VCaP (cell line): ENCODE measurements at regions not wholly inside any gene's neighbourhood (a gene's known extent, or its start where the extent isn't known, plus 50 kb on each side); places are given as distances from the start of the nearest gene placed in this dataset.

Source experiments
- H3K27ac ChIP-seq: fragments of 450-650 bp; 2 replicates; pipeline ENCODE4 v1.5.1; 2017
- CTCF ChIP-seq: fragments of 450-650 bp; conservative IDR thresholded peaks from 2 replicates; pipeline ENCODE4 v1.5.1; 2017; ENCODE audit warnings: mild to moderate bottlenecking, moderate library complexity

- no peak overlapping the region for H3K27ac ChIP-seq
- TF ChIP-seq CTCF, result no peak
These were observed 191.1 kb downstream of the GRIN2B start for GRCh38 chr12:13790317-13790716.

- no peak for TF ChIP-seq CTCF
These were observed 192.8 kb downstream of the GRIN2B start for GRCh38 chr12:13788626-13789025.

GRCh38 chr12:13786646-13787045 lies 194.8 kb downstream of the GRIN2B start:
- no peak overlapping the region for H3K27ac ChIP-seq
- no peak for TF ChIP-seq CTCF

More at GRCh38 chr12:13788626-13789025, 192.8 kb downstream of the GRIN2B start:
- H3K27ac ChIP-seq, result no peak overlapping the region

- H3K27ac ChIP-seq, result no peak overlapping the region
- no peak for TF ChIP-seq CTCF
These were observed 196.9 kb downstream of the GRIN2B start for GRCh38 chr12:13784504-13784903.

- TF ChIP-seq CTCF, result no peak
- no peak overlapping the region for H3K27ac ChIP-seq
These were observed 200.9 kb downstream of the GRIN2B start for GRCh38 chr12:13780453-13780852.

GRCh38 chr12:13777374-13777773 lies 204.0 kb downstream of the GRIN2B start:
- no peak overlapping the region for H3K27ac ChIP-seq
- TF ChIP-seq CTCF, result no peak

GRCh38 chr12:13772264-13772663 lies 209.1 kb downstream of the GRIN2B start:
- no peak overlapping the region for H3K27ac ChIP-seq
- TF ChIP-seq CTCF, result no peak

GRCh38 chr12:13770576-13770975 lies 210.8 kb downstream of the GRIN2B start:
- no peak for TF ChIP-seq CTCF
- H3K27ac ChIP-seq, result no peak overlapping the region
